Neural crest cell (in vitro differentiated cells): ENCODE measurements at regions not wholly inside any gene's neighbourhood (a gene's known extent, or its start where the extent isn't known, plus 50 kb on each side); places are given as distances from the start of the nearest gene placed in this dataset.
A peak's percentile ranks its signal among the peaks of the same experiment; 100 is the strongest.

Experiments
- DNase-seq: peaks from one replicate; pipeline ENCODE4 v3.0.0; 2021; ENCODE audit warnings: low read depth, mixed read lengths, low spot score
- H3K27ac Mint-ChIP-seq: one replicate; pipeline ENCODE4 v1.8.0; 2021; ENCODE audit warnings: mild to moderate bottlenecking, mixed read lengths; ENCODE audit not compliant: unreplicated experiment
- H3K27me3 Mint-ChIP-seq: 2 replicates; pipeline ENCODE4 v1.8.0; 2021; ENCODE audit warnings: low read depth, mild to moderate bottlenecking, mixed read lengths
- H3K36me3 Mint-ChIP-seq: 2 replicates; pipeline ENCODE4 v1.8.0; 2021; ENCODE audit warnings: low read depth, mild to moderate bottlenecking, mixed read lengths
- H3K4me1 Mint-ChIP-seq: 2 replicates; pipeline ENCODE4 v1.8.0; 2021; ENCODE audit warnings: mixed read lengths
- H3K4me3 Mint-ChIP-seq: one replicate; pipeline ENCODE4 v1.8.0; 2021; ENCODE audit warnings: mild to moderate bottlenecking, mixed read lengths
- H3K9me3 Mint-ChIP-seq: 2 replicates; pipeline ENCODE4 v1.8.0; 2021; ENCODE audit warnings: mixed read lengths
- CTCF ChIP-seq: fragments of 200-600 bp; sonication (generic); conservative IDR thresholded peaks from 2 replicates; pipeline ENCODE4 v1.5.0; 2021; ENCODE audit warnings: antibody characterized with exemption, mild to moderate bottlenecking

DNA sequence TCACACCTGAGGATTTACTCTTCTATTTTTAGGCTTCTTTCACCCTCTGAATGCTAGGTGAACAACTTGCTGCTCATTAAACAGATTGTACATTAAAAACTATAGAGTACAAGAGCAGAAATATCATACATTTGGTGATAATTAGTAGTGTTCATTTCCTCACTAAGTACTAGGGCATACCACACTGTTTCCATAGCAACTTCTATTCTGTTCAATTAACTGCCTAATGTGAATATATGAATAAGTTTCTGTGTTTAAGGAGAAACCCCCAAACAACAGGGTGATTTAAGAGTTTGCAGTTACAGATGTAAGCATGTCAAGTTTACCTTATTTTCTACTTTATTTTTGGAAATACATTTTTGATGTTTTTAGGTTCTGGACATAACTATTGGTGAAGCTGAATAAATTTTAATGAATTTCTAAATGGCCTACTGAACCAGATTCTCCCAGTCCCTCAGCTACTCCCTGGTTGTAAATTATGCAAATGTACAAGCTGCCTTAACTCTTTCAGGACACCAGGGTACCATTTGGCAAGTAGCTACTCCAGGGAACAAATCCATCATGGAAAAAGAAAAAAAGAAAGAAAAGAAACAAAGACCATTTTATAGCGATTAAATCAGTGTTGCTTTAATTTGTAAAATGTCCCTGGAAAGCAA, 199.8 kb upstream of the NAV3 start:
- DNase-seq: no peak
- no peak overlapping the region for H3K27ac Mint-ChIP-seq
- H3K36me3 Mint-ChIP-seq: no peaks in the 10 kb centered on the region
- TF ChIP-seq CTCF: no peak
- H3K27me3 Mint-ChIP-seq: no peaks in the 10 kb centered on the region
- no peaks in the 10 kb centered on the region for H3K9me3 Mint-ChIP-seq
- H3K4me3 Mint-ChIP-seq: no peak overlapping the region
- no peaks in the 10 kb centered on the region for H3K4me1 Mint-ChIP-seq

DNA sequence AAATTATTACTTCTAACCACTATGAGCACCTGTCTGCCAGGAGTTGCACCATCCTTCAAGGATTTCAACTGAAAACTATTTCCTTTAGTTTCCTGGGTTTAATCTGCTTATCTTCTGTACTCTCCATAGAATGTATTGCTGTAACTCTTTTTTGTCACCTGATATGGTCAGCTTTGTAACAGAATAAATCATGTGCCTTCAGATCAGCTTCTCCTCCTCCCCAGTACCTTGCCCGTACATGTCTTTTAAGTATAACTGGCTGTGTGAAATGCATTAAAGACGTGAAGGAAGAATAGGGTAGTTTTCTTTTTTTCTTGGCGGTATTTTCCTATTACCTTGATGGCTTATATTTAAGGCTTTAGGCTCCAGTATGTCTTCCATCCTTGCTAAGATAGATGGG, 200.3 kb upstream of the NAV3 start:
- Mint-ChIP-seq H3K27ac (no peak overlapping the region), H3K27me3 (no peaks in the 10 kb centered on the region), H3K4me1 (no peaks in the 10 kb centered on the region), H3K4me3 (no peak overlapping the region), H3K9me3 (peaks cover 2% of the 10 kb centered on the region), H3K36me3 (no peaks in the 10 kb centered on the region)
- no peak for TF ChIP-seq CTCF
- no peak for DNase-seq

DNA sequence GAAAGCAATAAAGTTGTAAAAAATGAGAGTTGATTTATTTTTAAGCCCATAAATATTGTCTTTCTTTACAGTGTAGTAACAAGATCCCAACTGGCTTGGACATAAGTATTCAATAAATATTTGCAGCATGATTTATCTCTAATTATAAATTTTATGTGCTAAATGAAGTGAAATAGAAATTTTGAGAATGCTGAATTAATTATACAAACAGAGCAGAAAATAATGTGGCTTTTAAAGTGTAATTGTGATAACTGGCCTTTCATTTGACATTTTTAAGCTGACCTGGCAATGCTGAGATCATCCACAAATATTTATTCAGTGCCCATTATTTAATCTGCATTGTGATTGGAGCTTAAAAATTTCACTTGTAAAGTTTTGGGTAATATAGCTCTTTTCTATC, 201.6 kb upstream of the NAV3 start:
- H3K36me3 Mint-ChIP-seq: no peaks in the 10 kb centered on the region
- H3K4me3 Mint-ChIP-seq: no peak overlapping the region
- H3K9me3 Mint-ChIP-seq: peaks cover 2% of the 10 kb centered on the region
- no peak for DNase-seq
- H3K4me1 Mint-ChIP-seq: no peaks in the 10 kb centered on the region
- H3K27ac Mint-ChIP-seq: no peak overlapping the region
- H3K27me3 Mint-ChIP-seq: no peaks in the 10 kb centered on the region
- no peak for TF ChIP-seq CTCF

GRCh38 chr12:77625441-77625840, 205.3 kb upstream of the NAV3 start:
- Mint-ChIP-seq H3K27ac (no peak overlapping the region), H3K9me3 (peaks cover 2% of the 10 kb centered on the region), H3K4me3 (no peak overlapping the region), H3K27me3 (no peaks in the 10 kb centered on the region), H3K36me3 (no peaks in the 10 kb centered on the region), H3K4me1 (peaks cover 8% of the 10 kb centered on the region)
- no peak for TF ChIP-seq CTCF
- no peak for DNase-seq

GRCh38 chr12:77619425-77619824, 211.3 kb upstream of the NAV3 start:
- peaks cover 9% of the 10 kb centered on the region for H3K9me3 Mint-ChIP-seq

More at GRCh38 chr12:77619425-77619824, 211.3 kb upstream of the NAV3 start:
- Mint-ChIP-seq H3K36me3 (peaks cover 2% of the 10 kb centered on the region), H3K4me3 (no peak overlapping the region), H3K27me3 (no peaks in the 10 kb centered on the region), H3K4me1 (peaks cover 19% of the 10 kb centered on the region), H3K27ac (peak overlapping the region; percentile 63)
- DNase-seq: no peak
- TF ChIP-seq CTCF: no peak
